ENCODE measurements at regions not wholly inside any gene's neighbourhood (a gene's known extent, or its start where the extent isn't known, plus 50 kb on each side); places are given as distances from the start of the nearest gene placed in this dataset.

DNA sequence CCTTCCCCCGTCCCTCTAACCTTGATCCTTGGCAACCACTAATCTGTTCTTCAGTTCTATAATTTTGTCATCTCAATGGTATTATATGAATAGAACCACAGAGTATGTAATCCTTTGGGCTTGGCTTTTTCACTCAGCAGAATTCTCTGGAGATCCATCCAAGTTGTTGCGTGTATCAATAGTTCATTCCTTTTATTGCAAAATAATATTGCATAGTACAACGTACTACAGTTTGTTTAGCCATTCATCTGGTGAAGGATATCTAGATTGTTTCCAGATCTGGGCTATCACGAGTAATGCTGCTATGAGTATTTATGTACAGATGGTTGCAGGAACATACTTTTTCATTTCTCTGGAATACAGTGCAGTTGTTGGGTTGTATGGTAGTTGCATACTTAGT is 76.2 kb downstream of the PLXNA1 start:
- Histone ChIP-seq H3K27ac (no peak overlapping the region), H3K36me3 (no peaks in the 10 kb centered on the region), H3K4me1 (ENCODE audit: insufficient read depth) (no peaks in the 10 kb centered on the region), H3K27me3 (no peaks in the 10 kb centered on the region), H3K9me3 (peaks cover 0 to 6% of the 10 kb centered on the region in 2 donors), H3K4me3 (no peak overlapping the region)
- DNase-seq, result no peak
- intact Hi-C loops (cut with DNase I), result no loop called here
- WGBS, 3 donors, result 63 to 77% (median 67%) methylated on average over 4 of the region's 4 CpGs
- TF ChIP-seq EP300 (IDR thresholded peaks at IDR 0.05) (no peak), POLR2A (IDR thresholded peaks at IDR 0.05) (no peak)
- TF ChIP-seq, protein P1, sequence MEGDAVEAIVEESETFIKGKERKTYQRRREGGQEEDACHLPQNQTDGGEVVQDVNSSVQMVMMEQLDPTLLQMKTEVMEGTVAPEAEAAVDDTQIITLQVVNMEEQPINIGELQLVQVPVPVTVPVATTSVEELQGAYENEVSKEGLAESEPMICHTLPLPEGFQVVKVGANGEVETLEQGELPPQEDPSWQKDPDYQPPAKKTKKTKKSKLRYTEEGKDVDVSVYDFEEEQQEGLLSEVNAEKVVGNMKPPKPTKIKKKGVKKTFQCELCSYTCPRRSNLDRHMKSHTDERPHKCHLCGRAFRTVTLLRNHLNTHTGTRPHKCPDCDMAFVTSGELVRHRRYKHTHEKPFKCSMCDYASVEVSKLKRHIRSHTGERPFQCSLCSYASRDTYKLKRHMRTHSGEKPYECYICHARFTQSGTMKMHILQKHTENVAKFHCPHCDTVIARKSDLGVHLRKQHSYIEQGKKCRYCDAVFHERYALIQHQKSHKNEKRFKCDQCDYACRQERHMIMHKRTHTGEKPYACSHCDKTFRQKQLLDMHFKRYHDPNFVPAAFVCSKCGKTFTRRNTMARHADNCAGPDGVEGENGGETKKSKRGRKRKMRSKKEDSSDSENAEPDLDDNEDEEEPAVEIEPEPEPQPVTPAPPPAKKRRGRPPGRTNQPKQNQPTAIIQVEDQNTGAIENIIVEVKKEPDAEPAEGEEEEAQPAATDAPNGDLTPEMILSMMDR (IDR thresholded peaks at IDR 0.05), result no peak

DNA sequence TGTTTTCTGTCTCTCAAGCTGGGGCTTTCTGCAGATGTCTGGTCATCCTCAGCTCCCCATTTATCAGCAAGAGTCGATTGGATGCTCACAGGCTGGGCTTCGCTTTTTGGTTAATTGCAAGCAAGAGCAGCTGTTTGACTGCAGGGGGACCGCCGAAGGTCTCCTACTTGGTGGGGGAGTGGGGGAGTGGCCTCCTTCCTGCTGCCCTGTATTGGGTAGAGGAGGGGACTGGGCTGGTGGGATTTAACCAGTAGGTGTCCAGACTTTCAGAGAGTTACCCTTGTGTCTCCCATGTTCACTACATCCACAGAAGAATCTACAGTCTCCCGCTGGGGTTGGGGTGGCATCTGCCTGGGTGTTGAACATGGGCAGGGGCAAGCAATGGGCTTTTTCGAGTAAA is 78.7 kb downstream of the PLXNA1 start:
- Histone ChIP-seq H3K27me3 (no peaks in the 10 kb centered on the region), H3K27ac (no peak overlapping the region), H3K4me3 (no peak overlapping the region), H3K4me1 (ENCODE audit: insufficient read depth) (no peaks in the 10 kb centered on the region), H3K36me3 (no peaks in the 10 kb centered on the region), H3K9me3 (peaks cover 0 to 6% of the 10 kb centered on the region in 2 donors)
- DNase-seq, result no peak
- intact Hi-C loops (cut with DNase I), result no loop called here
- TF ChIP-seq, protein P1 (IDR thresholded peaks at IDR 0.05), result no peak
- TF ChIP-seq POLR2A (IDR thresholded peaks at IDR 0.05), result no peak
- TF ChIP-seq EP300 (IDR thresholded peaks at IDR 0.05), result no peak
- WGBS, 3 donors, result 32 to 43% (median 33%) methylated on average over 6 of the region's 6 CpGs

DNA sequence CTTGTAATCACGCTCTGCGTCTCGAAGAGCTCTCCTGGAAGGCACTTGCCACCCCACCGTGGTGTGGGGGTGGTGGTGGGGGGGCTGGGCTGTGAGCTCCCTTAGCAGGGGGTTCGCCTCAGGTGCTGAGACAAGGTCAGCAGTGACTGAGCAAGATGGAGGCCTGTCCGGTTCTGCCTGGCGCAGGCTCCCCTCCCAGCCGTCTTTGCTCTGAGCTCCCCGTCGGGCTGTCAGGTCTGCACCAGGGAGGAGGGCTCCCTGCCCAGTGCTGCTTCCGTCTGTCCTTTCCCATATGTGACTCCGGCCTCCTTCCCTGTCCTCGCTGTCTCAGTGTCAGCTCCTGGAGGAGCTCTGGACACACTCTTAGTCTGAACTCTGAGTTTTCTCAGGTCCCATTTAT is 80.0 kb downstream of the PLXNA1 start:
- no peaks in the 10 kb centered on the region for H3K4me1 ChIP-seq (ENCODE audit: insufficient read depth)
- peak in 1 of 5 donors; percentile 19 for DNase-seq
- no peaks in the 10 kb centered on the region for H3K9me3 ChIP-seq
- whole genome bisulfite sequencing, 3 donors, result 64 to 71% (median 70%) methylated on average over 13 of the region's 13 CpGs
- no peak overlapping the region for H3K27ac ChIP-seq
- no peak overlapping the region for H3K4me3 ChIP-seq
- no peaks in the 10 kb centered on the region for H3K36me3 ChIP-seq
- no peak for TF ChIP-seq POLR2A (IDR thresholded peaks at IDR 0.05)
- no peak for TF ChIP-seq EP300 (IDR thresholded peaks at IDR 0.05)
- TF ChIP-seq, protein P1 (IDR thresholded peaks at IDR 0.05), result no peak
- no peaks in the 10 kb centered on the region for H3K27me3 ChIP-seq
- intact Hi-C loops (cut with DNase I), result no loop called here

DNA sequence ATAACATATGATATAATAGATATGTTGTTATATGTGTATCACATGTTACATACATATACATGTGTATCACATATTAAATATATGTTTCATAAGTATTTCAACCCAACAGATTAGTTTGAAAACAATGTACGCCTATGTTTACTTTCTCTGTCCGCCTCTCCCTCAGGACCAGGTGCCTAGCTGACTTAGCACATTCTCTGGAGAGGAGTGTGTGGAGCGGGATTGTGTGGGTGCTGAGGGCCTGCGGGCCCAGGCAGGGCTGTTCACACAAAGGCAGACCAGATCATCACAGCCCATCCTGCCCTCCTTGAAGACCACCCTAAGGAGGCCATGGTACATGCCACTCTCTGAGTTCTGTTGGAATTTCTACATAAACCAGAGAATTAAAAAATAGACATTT is 81.0 kb downstream of the PLXNA1 start:
- TF ChIP-seq EP300 (IDR thresholded peaks at IDR 0.05) (no peak), POLR2A (IDR thresholded peaks at IDR 0.05) (no peak)
- TF ChIP-seq, protein P1 (IDR thresholded peaks at IDR 0.05), result no peak
- intact Hi-C loops (cut with DNase I), result no loop called here
- DNase-seq, result no peak
- no peaks in the 10 kb centered on the region for H3K27me3 ChIP-seq
- no peak overlapping the region for H3K27ac ChIP-seq
- no peak overlapping the region for H3K4me3 ChIP-seq
- H3K4me1 ChIP-seq (ENCODE audit: insufficient read depth), result no peaks in the 10 kb centered on the region
- no peaks in the 10 kb centered on the region for H3K9me3 ChIP-seq
- no peaks in the 10 kb centered on the region for H3K36me3 ChIP-seq
- 87 to 91% (median 90%) methylated on average over 4 of the region's 4 CpGs for WGBS, 3 donors

Data from ovary (tissue), 7 donors.